Esophagus muscularis mucosa (tissue), 3 donors: ENCODE measurements at regions not wholly inside any gene's neighbourhood (a gene's known extent, or its start where the extent isn't known, plus 50 kb on each side); places are given as distances from the start of the nearest gene placed in this dataset.

Experiments
- CTCF ChIP-seq, 3 experiments: fragments of 200-600 bp in 2 of 3; fragments of 450-650 bp in 1 of 3; sonication (generic) in 2 of 3; IDR thresholded peaks; one replicate each; pipeline ENCODE4 v1.5.1; 2017 to 2019; ENCODE audit warnings: antibody characterized with exemption in 3 of 3, mild to moderate bottlenecking in 2 of 3, moderate library complexity in 1 of 3
- POLR2A ChIP-seq: fragments of 450-650 bp; IDR thresholded peaks from one replicate; pipeline ENCODE4 v1.6.1; 2017; ENCODE audit warnings: antibody characterized with exemption, moderate library complexity, mild to moderate bottlenecking, low read depth

GRCh38 chr3:154943981-154944380 lies 136.1 kb upstream of the MME start:
- TF ChIP-seq CTCF (IDR thresholded peaks at IDR 0.05) (no peak), POLR2A (no peak)
